Activated CD4-positive, alpha-beta T cell treated with anti-CD3 and anti-CD28 coated beads, Interleukin-2, amount 10 ng/mL, durations not matched to agents 7 days and 5 days (primary cell): ENCODE measurements at regions not wholly inside any gene's neighbourhood (a gene's known extent, or its start where the extent isn't known, plus 50 kb on each side); places are given as distances from the start of the nearest gene placed in this dataset.
"Not testable (repeated sequence)": the region's sequence is repeated elsewhere in the genome, so short reads cannot be mapped to it uniquely, and the experiment has no call there.

Experiments
- CTCF ChIA-PET: fragments of 350-600 bp; sonication (Branson Sonifier 250); formaldehyde crosslinking; loops from one replicate; lab custom pipeline; 2021; ENCODE audit warnings: antibody characterized with exemption; lab: Charles Lee
- POLR2A ChIA-PET: fragments of 350-600 bp; sonication (Branson Sonifier 250); formaldehyde crosslinking; loops from one replicate; lab custom pipeline; 2021; ENCODE audit warnings: antibody characterized with exemption; lab: Charles Lee
- DNase-seq: peaks from one replicate; pipeline ENCODE4 v3.0.0-alpha.2; 2020
- H3K27ac Mint-ChIP-seq: one replicate; pipeline ENCODE4 v1.8.0; 2021; ENCODE audit warnings: mild to moderate bottlenecking, moderate library complexity, mixed read lengths
- H3K27me3 Mint-ChIP-seq: one replicate; pipeline ENCODE4 v1.8.0; 2021; ENCODE audit warnings: mixed read lengths
- H3K36me3 Mint-ChIP-seq: one replicate; pipeline ENCODE4 v1.8.0; 2021; ENCODE audit warnings: low read depth, mixed read lengths
- H3K4me1 Mint-ChIP-seq: one replicate; pipeline ENCODE4 v1.8.0; 2021; ENCODE audit warnings: mixed read lengths
- H3K4me3 Mint-ChIP-seq: one replicate; pipeline ENCODE4 v1.8.0; 2021; ENCODE audit warnings: mild to moderate bottlenecking, moderate library complexity, mixed read lengths
- H3K9me3 Mint-ChIP-seq: one replicate; pipeline ENCODE4 v1.8.0; 2021; ENCODE audit warnings: mixed read lengths

DNA sequence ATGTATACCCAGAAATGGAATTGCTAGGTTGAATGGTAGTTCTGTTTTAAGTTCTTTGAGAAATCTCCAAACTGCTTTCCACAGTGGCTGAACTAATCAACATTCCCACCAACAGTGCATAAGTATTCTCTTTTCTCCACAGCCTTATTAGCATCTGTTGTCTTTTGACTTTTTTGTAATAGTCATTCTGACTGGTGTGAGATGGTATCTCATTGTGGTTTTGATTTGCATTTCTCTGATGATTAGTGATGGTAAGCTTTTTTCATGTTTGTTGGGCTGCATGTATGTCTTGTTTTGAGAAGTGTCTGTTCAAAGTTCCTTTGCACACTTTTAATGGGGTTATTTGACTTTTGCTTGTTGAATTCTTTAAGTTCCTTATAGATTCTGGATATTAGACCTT, 52.4 kb upstream of the EHHADH start:
- H3K4me1 Mint-ChIP-seq, H3K27ac Mint-ChIP-seq, POLR2A ChIA-PET, CTCF ChIA-PET, H3K27me3 Mint-ChIP-seq, DNase-seq, H3K4me3 Mint-ChIP-seq: not testable (repeated sequence)
- Mint-ChIP-seq H3K9me3 (peaks cover 14% of the 10 kb centered on the region), H3K36me3 (peaks cover 24% of the 10 kb centered on the region)

DNA sequence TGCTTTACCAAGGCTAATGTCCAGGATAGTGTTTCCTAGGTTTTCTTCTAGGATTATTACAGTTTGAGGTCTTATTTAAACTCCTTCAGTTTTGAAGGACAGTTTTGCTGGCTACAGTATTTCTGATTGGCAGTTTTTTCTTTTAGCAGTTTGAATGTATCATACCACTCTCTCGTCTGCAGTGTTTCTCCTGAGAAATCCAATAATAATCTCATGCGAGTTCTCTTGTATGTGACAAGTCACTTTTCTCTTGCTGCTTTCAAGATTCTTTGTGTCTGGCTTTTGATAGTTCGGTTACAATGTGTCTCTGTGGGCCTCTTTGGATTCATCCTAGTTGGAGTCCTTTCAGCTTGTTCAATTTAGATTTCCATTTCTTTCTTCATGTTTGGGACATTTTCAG, 53.0 kb upstream of the EHHADH start:
- Mint-ChIP-seq H3K27me3 (no peaks in the 10 kb centered on the region), H3K27ac (no peak overlapping the region), H3K4me3 (no peak overlapping the region), H3K9me3 (peaks cover 14% of the 10 kb centered on the region), H3K4me1 (peaks cover 7% of the 10 kb centered on the region), H3K36me3 (peaks cover 24% of the 10 kb centered on the region)
- DNase-seq, result no peak
- ChIA-PET POLR2A (no interaction called here), CTCF (interaction anchor here (1.8 kb wide), 1 partner anchor 10 kb away, joined by 5 read pairs; no protein-coding TSS in a partner anchor)

DNA sequence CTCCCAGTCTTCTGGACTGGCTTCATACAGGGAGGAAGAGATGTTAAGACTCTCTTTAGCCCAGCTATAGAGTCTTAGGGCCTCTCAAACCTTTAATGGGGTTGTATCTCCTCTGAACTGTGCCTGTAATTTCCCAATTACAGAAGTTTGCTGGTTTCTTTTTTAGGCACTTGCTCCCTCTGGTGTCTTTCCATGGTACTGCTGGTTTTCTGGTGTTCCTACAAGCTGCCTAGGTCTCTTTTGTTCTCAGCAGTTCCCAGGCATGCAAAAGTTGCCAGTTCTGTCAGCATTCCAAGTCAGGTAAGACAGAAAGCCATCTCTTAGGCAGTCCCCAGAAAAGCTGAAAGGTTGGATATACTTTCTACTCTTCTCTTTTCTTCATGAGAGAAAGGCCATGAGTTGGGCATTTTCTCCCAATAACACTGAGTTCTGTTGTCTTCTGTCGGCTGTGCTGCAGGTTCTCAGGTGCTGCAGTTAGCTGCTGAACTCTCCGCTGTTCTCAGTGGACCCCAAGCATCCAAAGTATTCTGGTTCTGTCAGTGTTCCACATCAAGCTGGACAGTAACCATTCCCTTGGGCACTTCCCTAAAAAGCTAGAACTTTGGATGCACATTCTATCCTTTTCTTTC, 54.4 kb upstream of the EHHADH start:
- POLR2A ChIA-PET, result no interaction called here
- H3K36me3 Mint-ChIP-seq, result peaks cover 24% of the 10 kb centered on the region

DNA sequence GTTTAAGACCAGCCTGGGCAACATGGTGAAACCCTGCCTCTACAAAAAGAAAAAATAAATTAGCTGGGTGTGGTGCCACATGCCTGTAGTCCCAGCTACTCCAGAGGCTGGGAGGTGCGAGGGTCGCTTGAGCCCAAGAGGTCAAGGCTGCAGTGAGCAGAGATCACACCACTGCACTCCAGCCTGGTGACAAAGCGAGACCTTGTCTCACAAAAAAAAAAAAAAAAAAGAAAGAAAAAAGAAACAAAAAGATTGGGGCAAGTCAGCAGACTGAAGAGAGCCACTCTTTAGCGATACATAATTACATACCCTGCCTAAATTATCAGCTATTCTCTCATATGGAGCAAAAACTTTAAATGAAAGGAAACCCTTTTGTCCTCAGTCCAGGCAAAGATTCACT, 53.6 kb upstream of the MAP3K13 start:
- H3K27me3 Mint-ChIP-seq, result no peaks in the 10 kb centered on the region
- H3K4me1 Mint-ChIP-seq, result peaks cover 7% of the 10 kb centered on the region
- CTCF ChIA-PET, result interaction anchor here (0.6 to 1.1 kb wide), 3 partner anchors 24 to 507 kb away, joined by 3 read pairs; no protein-coding TSS in a partner anchor
- H3K36me3 Mint-ChIP-seq, result peaks cover 24% of the 10 kb centered on the region
- H3K9me3 Mint-ChIP-seq, result peaks cover 14% of the 10 kb centered on the region
- POLR2A ChIA-PET, result no interaction called here
- DNase-seq, result no peak
- H3K4me3 Mint-ChIP-seq, result no peak overlapping the region
- H3K27ac Mint-ChIP-seq, result no peak overlapping the region

More for the DNA sequence above, 54.4 kb upstream of the EHHADH start:
- Mint-ChIP-seq H3K9me3 (peaks cover 14% of the 10 kb centered on the region), H3K4me3 (no peak overlapping the region), H3K4me1 (peaks cover 7% of the 10 kb centered on the region), H3K27ac (no peak overlapping the region), H3K27me3 (no peaks in the 10 kb centered on the region)
- CTCF ChIA-PET, result interaction anchor here (0.9 to 1.8 kb wide), 3 partner anchors 11 to 25 kb away, joined by 3 to 5 read pairs (median 3); no protein-coding TSS in a partner anchor
- DNase-seq, result peak; percentile 58

DNA sequence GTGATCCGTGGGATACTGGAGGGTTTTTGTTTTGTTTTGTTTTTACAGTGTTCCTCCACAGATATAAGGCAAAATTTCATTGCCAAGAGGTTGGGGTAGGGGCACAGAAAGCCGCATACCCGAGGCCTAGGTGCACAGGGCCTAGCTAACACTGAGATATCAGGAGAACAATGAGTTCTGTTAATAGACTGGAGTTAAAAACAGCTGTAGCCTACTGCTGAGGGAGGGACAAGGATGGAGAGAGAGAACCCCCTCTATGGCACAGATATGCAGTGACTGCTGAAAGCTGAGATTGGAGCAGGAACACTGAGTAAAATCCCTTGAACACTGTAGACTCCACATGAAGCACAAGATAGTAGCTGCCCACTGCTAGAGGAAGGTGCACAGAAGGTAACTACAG, 53.1 kb upstream of the MAP3K13 start:
- POLR2A ChIA-PET, result no interaction called here
- no peak overlapping the region for H3K4me3 Mint-ChIP-seq
- H3K27ac Mint-ChIP-seq, result no peak overlapping the region
- no peaks in the 10 kb centered on the region for H3K27me3 Mint-ChIP-seq
- peaks cover 14% of the 10 kb centered on the region for H3K9me3 Mint-ChIP-seq
- H3K4me1 Mint-ChIP-seq, result peaks cover 7% of the 10 kb centered on the region
- CTCF ChIA-PET, result no interaction called here
- DNase-seq, result no peak
- H3K36me3 Mint-ChIP-seq, result peaks cover 24% of the 10 kb centered on the region

DNA sequence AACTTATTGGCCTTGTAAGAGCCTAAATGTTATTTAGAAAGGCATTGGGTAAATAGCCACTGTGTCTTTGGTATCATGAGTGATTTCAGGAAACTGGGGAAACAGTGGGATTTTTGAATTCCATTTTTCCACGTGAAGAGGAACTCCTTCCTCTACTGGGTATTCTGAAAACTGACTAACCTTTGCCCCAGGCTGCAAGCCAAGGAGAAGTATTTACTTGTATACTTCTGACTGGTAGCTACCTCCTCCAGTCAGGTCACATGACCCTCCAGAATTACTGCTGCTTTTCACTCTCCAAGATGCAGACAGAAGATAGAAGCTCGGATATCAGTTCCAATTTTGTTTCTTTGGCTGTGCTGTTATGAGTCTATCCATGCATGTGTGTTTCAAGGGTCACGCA, 50.9 kb upstream of the MAP3K13 start:
- Mint-ChIP-seq H3K9me3 (peaks cover 12% of the 10 kb centered on the region), H3K4me1 (peaks cover 3% of the 10 kb centered on the region), H3K36me3 (peaks cover 13% of the 10 kb centered on the region), H3K27ac (no peak overlapping the region), H3K27me3 (peaks cover 1% of the 10 kb centered on the region), H3K4me3 (no peak overlapping the region)
- no peak for DNase-seq
- ChIA-PET CTCF (no interaction called here), POLR2A (no interaction called here)
